NCI-H1105 treated with DMSO at 0.1 percent for 48 hours (cell line): ENCODE measurements at regions not wholly inside any gene's neighbourhood (a gene's known extent, or its start where the extent isn't known, plus 50 kb on each side); places are given as distances from the start of the nearest gene placed in this dataset.

ENCODE experiments used
- DNase-seq: peaks from one replicate; lab custom pipeline; 2025; lab: John Stamatoyannopoulos, UW

GRCh38 chr18:32621034-32621433, 150.4 kb upstream of the GAREM1 start:
- no peak for DNase-seq

- DNase-seq = no peak
Observed at GRCh38 chr18:32618546-32618945, 147.9 kb upstream of the GAREM1 start.

DNA sequence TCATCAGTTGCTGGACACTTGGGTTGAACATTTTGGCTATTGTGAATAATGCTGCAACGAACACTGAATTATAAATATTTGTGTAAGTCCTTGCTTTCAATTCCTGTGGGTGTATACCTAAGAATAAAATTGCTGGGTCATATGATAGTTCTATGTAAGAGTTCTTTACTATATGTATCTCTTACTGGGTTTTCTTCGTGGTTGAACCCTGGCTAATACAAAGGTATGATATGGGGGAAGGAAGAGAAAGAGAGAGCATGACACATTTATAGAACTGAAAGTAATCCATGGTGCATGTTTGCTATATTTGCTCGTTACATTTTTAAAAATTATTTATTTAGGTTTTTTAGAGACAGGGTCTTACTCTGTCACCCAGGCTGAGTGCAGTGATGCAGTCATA, 143.1 kb upstream of the GAREM1 start:
- DNase-seq = no peak

- peak; percentile 65 for DNase-seq
Observed at GRCh38 chr18:32612651-32613050, 142.0 kb upstream of the GAREM1 start.

DNA sequence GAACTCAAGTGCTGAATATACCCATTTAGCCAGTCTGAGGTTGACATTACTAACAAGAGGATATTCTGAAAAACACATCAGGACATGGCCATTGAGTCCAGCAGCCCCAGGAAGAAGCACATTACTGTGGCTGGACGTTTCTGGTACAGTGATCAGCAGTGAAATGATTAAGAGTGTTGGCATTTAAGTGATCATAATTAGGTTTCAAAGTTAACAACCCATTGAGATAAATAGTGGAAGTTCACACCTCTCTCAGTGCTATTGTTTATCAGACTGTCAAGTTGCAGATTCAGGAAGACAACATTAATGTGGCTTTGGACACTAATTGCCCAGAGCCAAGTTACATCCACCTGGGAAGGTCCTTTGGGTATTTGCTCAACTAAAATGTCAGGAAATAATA, 139.5 kb upstream of the GAREM1 start:
- DNase-seq = no peak

DNA sequence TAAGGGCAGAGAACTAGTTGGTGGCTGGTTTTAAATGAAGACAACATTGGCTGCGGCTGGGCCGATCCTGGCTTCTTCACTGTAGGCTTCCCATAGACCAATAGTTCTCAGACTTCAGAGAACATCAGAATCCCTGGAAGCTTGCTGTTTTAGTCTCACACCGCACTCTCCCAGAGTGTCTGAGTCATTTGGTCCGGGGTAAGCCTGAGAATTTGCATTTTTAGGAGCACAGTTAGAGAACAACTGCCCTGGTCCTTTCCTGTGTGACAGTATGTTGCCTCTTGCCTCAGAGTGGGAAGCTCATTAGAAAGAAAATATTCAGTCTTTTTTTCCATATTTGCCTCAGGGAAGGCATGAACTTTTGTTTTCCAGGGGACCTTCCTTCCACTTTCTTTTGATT, 137.1 kb upstream of the GAREM1 start:
- DNase-seq = no peak

- DNase-seq = no peak
Observed at GRCh38 chr18:32598144-32598543, 127.5 kb upstream of the GAREM1 start.

DNA sequence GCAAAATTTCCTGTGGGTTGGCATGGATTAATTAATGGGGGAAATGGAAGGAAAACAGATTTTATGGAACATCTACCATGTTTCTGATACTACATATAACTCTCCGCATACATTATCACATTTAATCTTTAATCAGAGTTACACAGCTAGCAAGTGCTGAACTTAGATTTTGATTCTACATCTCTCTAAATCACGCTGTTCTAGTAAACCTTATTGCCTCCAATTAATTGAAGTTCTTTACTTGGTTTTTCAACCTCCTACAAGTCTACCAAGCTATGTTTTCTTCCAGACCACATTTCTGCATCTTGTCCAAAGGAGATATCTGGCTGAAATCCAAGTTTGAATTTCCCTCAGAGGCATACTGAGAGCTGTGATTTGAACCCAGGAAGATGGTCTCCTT, 125.8 kb upstream of the GAREM1 start:
- no peak for DNase-seq

DNA sequence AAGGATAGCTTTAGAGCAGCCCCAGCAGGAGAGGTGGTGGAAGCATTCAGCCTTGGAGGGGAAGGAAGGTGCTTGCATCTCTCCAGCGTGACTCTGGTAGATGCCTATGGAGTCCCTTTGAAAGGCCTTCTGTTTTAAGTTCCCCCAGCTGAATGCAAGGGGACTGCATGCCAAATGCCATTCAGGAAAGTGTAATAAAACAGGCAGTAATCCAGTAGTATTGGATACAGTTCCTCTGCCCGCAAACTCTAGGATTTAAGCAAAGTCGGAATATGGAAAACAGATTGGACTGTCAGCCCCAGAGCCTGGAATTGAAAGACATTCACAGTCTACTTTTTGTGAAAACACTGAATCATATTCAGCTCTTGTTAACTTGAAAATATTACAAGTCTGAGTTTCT, 125.2 kb upstream of the GAREM1 start:
- DNase-seq = no peak

DNA sequence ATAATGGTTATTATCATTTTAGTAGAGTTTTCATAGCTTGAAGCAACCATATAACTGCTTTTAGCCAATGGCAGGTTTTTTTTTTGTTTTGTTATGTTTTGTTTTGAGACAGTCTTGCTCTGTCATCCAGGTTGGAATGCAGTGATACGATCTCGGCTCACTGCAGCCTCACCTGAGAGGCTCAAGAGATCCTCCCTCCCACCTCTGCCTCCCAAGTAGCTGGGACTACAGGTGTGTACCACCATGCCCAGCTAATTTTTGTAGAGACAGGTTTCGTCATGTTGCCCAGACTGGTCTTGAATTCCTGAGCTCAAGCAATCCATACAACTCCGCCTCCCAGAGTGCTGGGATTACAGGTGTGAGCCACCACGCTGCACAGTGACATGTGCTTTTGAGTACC, 117.5 kb upstream of the GAREM1 start:
- no peak for DNase-seq

DNA sequence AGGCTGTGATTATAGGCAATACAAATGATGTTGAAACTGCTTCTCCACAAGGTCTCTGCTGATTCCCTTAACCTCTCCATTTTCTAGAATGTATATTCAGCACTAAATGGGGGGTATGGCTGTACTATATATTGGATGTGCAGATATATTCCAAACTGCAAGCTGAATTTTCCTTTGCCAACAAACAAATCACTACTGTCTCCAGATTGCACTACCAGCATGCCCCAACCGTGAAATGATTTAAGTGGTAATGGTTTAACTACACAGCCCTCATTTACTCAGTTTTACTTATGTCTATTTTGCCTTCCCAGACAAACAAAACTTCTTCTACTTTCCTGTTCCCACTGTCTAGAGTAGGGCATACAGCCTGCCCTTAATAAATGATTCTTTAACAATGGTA, 112.7 kb upstream of the GAREM1 start:
- DNase-seq = no peak

DNA sequence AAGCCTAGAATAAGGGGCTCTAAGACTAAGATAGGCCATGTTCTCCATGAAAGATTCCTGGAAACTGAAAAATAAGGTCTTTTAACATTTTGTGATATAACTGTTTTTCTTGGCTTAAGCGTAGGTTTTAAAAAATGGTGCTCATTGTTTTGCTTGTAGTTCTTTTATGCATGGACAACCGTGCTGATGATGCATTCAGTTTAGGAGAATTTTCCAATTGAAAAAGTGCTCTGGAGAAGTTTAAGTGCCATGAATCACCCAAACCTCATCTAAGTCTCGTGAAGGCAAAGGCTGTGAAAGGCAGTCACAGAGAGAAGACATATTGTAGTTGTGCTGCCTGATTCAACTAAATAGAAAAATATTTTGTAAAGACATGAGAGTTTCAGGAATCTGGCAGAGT, 111.8 kb upstream of the GAREM1 start:
- DNase-seq = no peak

GRCh38 chr18:32577561-32577960, 106.9 kb upstream of the GAREM1 start:
- DNase-seq = peak; percentile 54

DNA sequence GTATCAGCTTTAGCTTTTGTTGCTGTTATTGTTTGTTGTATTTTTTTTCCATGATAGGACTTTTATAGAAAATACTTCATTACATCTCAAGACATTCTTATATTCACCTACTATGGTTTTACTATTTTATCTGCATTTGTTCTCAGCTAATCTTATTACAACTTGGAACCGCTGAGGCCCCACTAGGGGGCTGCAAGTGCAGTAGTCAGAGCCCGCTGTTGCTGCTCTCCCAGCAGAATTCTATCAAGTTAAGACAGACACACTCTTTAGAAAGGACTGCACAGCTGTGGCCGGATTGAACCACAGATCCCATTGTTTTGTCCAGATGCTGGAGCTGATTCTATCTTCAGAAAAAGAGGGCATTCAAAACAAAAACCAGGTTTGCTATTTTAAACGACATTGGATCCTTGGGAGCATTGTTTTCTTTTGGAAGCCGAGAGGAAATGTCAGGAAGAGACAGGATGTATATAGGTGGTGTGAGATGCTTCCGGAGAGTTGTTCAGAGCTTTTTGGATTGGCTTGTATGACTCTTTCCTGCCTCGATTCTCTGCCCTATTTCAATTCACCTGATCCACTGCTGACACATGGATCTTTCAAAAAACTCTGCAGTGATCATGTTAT, 105.7 kb upstream of the GAREM1 start:
- no peak for DNase-seq

- no peak for DNase-seq
Observed at GRCh38 chr18:32566960-32567359, 96.3 kb upstream of the GAREM1 start.

DNA sequence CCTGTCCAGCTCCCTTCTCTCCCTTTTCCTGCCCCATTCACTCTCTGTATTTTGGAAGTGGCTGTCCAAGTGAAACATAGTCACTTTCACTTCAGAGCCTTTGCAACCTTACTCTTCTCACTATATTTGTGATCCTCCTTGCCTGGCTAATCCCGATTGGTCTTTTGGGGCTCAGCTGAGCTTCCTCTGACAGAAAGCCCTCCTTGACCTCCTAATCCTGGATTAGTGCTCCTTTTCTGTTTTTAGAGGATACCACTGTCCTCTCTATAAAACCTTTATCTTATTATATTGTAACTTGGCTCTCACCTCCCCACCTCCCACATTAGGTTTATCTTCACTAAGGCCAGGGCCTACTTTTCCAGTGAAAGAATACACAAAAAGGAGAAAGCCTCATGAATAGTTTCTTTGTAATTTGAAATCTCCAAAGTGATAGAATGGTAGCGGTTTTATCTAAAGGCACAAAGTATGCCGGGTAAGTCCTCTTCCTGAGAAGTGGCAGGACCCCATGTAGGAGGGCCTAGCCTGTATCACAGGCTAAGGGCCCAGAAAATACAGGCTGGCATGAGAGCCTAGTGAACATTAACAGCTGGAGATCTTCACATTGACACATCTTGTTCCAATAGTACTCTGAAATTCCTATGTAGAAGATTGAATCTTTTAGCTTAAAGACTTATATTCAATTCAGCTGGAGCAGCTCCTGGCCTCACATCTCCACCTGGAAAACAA, 83.1 kb upstream of the GAREM1 start:
- DNase-seq = no peak

- DNase-seq = no peak
Observed at GRCh38 chr18:32553174-32553573, 82.5 kb upstream of the GAREM1 start.

- peak; percentile 71 for DNase-seq
Observed at GRCh38 chr18:32552421-32553030, 81.8 kb upstream of the GAREM1 start.

DNA sequence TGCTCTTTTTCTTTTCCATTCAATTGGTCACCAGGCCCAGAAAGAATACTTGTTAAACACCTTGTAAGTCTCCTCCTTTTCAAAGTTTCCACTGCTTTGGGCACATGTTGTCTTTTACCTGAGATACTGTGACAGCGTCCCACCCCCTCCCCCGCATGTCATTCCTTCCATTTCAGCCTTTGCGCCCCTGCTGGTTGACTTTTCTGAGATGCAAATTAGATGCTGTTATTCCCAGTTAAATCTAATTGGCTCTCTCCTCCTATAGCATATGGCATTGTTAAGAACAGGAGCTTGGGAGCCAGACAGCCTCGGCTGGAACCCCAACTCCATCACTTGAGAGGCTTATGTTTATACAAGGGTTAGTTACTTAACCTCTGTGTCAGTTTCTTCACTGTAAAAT, 80.3 kb upstream of the GAREM1 start:
- no peak for DNase-seq

- DNase-seq = peak; percentile 77
Observed at GRCh38 chr18:32549248-32550110, 78.8 kb upstream of the GAREM1 start.

DNA sequence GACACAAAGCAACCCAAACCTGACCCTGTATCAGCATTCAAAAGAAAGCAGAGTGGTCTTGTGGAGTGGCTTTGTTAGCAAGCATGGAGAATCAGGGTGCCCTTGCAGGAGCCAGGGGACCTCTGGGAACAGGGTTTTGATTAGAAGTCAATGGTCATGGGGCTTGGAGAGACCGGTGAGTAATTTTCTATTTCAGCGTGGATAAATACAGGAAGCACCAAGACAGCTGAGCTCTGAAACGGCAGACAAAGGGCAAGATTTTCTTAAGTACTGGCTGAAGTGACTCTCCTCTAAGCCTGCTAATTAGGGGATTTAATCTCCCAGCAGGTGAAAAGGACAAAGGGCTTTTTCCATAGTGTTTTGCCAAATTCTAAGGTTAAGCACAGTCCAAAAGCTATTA, 78.0 kb upstream of the GAREM1 start:
- DNase-seq = peak; percentile 97

GRCh38 chr18:32545631-32546030, 74.9 kb upstream of the GAREM1 start:
- no peak for DNase-seq

GRCh38 chr18:32544088-32544487, 73.4 kb upstream of the GAREM1 start:
- no peak for DNase-seq
